Glomerular visceral epithelial cell (primary cell): ENCODE measurements at regions not wholly inside any gene's neighbourhood (a gene's known extent, or its start where the extent isn't known, plus 50 kb on each side); places are given as distances from the start of the nearest gene placed in this dataset.

ENCODE experiments used
- DNase-seq: peaks from one replicate; pipeline ENCODE4 v3.0.0-alpha.2; 2016; ENCODE audit errors: extremely low spot score

DNA sequence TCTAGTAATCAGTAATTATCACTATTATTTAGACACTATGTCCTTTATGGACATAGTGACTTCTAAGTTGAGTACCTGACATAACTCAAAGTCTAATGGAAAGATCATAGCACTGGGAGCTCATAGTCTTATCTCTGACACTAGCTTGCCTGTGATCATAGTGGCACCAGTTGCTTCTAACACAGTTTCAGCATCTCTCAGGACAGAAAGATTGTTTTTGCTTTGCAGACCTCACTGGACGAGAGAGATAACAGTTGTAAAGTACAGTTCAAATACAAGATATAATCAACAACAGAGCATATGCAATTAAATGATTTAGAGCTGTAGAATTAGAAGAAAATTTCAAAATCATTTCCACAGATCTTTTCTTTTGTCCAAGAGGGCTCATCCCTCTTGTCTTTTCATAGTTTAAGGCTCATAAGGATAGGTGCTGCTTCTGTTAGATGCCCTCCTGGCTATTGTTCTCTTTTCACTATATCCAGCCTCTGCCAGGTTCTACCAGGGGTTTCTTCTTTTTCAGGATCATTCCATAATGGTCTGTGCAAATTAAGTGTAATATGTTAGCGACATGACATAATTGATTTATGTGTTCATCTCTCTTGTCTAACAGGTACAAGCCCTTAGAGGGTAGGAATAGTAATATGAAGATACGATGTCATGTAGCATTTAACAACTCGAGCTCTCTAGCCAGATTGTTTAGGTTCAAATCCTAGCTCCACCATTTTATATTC, 1175.4 kb upstream of the TENM4 start:
- no peak for DNase-seq

DNA sequence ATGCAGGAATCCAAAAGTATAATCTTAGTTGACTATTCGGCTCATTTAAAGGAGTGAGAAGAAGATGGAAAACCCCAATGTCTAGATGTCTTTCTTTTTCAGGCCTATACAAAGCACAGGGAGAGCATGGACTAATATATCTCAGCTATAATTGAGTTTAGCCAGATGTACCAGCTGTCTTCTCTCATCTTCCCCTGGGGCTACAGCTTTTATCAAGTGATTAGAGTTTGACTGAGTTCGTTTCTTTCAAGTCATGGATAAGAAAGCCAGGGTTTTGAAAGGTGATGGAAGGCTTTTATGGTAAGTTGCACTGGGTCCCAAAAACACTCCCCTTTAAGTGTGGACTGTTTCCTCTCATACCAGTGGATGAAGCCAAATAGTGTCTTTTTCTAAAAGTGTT, 1172.8 kb upstream of the TENM4 start:
- no peak for DNase-seq

DNA sequence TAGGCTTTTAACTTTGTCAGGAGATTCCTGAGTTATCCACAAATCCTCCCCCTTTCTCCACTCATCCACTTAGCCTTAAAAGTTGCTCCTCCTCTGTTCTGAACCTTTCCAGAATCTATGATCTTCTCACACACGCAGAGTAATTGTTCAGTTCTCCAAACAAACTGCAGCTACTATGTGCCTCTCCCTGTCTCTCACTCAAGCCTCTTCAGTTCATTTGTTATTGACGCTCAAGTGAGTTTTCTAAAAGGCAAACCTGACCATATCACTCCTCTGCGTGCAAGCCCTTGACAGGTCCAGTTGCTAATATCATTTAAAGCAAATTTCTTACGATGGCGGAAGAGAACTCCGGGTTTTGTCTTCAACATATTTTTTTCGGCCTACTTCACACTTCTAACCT, 1169.7 kb upstream of the TENM4 start:
- DNase-seq: no peak

DNA sequence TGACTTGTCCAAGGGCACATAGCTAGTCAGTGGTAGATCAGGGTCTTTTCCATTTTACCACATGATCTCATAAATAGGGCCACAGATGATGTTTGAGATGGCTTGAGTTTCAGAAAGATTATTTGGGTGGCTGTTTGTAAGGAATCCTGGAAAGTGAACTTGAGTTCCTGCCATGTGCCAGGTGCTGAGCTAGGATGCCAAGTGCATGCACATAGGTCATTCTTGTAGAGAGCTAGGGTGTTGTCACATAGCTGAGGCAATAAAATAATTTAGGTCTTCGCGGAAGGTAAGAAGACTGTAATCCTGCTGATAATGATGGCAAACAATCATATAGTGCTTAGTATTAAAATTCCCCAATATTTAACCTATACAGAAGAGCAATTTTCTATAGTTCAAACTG, 1162.6 kb upstream of the TENM4 start:
- no peak for DNase-seq

GRCh38 chr11:80598905-80599304, 1158.1 kb upstream of the TENM4 start:
- no peak for DNase-seq

DNA sequence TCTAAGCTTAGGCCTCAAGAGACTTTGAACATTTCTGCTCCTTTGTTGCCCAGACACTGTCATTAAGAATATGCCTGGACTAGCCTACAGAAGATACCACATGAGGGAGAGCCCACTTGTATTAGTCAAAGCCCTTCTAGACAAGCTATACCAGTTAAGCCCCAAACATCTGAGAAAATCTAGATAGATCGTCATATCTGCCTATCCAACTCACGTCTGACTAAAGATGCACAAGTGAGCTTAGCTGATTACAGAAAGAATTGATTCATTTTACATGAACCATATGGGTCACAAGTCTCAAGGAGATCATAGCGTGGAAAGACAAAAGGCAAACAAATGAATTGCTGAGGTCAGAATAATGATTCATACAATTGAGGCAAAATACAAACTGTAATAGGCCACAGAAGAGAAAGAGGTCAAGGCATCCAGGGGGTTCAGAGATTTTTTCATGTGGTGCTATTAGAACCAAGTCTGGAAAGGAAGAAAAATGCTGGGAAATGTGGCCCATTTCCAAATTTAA, 1155.5 kb upstream of the TENM4 start:
- DNase-seq: no peak

GRCh38 chr11:80595011-80595410, 1154.2 kb upstream of the TENM4 start:
- no peak for DNase-seq

GRCh38 chr11:80593648-80594374, 1153.0 kb upstream of the TENM4 start:
- no peak for DNase-seq

- no peak for DNase-seq
Measured at GRCh38 chr11:80592546-80592945, 1151.7 kb upstream of the TENM4 start.

DNA sequence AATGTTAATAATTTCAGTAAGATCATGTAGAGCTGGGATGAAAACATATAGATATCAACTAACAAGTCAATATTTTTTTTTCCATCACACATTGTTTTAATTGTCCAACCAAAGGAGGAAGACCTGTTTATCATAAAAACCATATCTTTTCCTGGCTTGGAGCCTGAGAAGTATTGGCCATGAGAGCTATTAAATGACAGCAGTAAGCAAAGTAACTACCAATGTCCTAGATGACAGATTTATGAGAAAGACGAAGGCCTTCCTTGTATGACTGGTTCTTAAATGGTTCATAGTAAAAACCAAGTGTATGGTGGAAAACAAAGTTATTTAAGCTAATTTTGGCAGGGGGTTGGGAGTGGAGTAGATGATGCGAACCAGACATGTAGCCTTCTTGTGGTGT, 1147.1 kb upstream of the TENM4 start:
- no peak for DNase-seq

- no peak for DNase-seq
Measured at GRCh38 chr11:80586464-80586863, 1145.6 kb upstream of the TENM4 start.

GRCh38 chr11:80584661-80585060, 1143.8 kb upstream of the TENM4 start:
- no peak for DNase-seq

GRCh38 chr11:80569832-80570231, 1129.0 kb upstream of the TENM4 start:
- DNase-seq: no peak

DNA sequence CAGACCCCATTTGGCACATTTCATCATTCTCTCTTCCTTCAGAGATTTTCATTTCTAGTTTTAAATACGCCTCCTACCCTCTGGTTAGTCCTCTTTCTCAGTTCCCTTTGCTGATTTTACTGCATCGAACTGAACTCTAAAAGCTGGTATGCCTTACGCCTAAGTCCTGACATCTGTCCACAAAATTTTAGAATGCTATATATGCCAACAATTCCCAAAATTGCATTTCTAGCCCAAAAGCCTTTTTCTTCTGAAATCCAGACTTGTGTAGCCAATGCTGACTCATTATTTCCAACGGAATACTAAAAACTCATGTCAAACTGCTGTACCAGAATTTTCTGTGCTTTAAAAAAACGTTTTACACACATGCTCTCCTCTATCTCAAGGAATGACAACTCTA, 1124.4 kb upstream of the TENM4 start:
- DNase-seq: no peak

DNA sequence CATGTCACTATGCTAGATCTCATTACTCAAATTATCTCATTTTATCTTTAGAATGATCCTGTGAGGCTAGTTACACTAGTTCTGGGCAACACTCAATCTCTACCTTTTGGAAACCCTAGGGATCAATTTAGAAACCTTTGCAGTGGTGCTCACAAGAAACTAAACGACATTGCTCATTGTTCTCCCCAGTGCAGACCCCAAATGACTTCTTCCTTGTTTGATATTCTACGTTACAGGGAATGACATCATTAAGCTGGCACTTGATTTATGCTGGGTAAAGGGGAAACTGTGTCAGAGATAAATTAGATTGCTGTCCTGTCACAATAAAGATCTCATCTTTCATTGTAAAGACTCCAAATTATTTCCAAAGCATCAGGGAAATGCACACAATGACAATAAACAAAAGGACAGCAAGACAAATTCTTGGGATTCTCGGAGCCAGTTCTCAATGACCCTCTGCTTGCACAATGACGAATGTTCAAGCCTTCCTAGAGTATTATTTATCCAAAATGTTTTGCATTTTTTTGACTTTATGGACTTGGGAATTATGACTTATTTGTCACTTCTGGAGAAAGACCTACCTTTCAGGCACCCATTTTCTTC, 1121.8 kb upstream of the TENM4 start:
- no peak for DNase-seq

GRCh38 chr11:80559942-80560341, 1119.1 kb upstream of the TENM4 start:
- no peak for DNase-seq

DNA sequence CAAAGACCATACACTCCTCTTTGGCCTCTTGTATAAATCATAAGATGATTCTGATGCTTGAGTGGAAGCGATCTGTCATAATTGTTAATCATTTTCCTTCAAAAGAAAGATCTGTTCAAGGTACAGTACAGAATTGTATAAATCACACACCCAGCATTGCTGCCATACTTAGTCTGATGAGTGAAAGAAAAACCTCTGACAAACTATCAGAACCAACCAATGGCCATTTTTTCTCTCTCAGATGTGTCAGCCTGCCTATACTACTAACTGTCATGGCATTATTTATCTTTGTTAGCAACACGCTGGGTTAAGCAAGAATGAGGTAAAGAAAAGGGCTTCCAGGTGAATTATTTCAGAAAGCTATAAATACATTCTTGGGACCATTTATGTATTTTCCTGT, 1112.7 kb upstream of the TENM4 start:
- DNase-seq: no peak

DNA sequence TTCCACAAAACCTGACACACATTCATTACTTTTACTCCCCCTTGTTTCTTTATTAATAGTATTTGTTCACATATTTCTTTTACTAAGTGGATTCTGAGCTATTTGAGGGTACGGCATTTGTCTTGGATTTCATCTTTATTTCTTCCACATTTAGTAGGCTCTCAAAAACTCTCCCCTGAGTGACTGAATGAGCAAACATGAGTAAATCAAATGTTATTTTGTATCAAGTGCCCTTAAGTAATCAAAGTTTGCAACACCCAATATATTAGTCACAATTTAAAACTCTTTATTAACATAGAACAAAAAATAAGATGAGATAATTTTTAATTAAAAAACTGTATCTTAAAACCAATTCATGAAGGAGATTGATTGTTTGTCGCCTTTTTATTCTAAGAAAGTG, 1101.9 kb upstream of the TENM4 start:
- no peak for DNase-seq

DNA sequence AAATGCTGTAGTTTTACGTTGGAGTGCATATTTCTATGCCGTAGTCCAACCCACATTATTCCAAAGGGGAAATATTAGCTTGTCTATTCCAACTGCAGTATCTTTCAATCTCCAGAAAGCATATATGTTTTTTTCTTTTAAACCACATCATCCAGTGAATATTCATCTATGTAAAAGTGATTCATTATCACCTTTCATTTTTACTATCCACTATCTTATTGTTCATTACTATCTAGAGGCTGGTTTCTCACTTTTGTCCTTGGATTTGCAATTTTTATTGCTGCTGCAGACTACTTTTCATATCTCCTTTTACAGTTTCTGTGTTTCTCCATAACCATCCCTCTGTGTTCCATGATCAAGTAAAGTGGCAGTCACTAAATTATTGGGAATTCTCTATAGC, 1097.2 kb upstream of the TENM4 start:
- DNase-seq: no peak

DNA sequence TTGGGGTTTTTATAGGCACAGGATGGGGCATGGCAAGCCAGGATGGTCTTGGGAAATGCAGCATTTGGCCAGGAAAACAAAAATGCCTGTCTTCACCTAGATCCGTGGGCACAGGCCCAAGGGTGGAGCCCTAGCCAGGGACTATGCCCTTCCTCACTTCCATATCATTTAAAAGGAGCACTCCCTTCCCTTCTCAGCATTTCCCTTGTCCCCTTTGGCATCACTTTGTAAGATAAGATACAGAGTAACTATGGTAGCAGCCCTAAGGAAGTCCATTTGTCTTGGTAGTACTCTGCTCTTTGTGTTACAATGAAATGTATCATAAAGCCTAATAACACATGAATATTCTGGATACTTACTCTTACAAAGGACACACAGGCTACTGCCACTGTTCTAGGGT, 1092.6 kb upstream of the TENM4 start:
- DNase-seq: no peak

GRCh38 chr11:80532633-80533232, 1091.9 kb upstream of the TENM4 start:
- no peak for DNase-seq

DNA sequence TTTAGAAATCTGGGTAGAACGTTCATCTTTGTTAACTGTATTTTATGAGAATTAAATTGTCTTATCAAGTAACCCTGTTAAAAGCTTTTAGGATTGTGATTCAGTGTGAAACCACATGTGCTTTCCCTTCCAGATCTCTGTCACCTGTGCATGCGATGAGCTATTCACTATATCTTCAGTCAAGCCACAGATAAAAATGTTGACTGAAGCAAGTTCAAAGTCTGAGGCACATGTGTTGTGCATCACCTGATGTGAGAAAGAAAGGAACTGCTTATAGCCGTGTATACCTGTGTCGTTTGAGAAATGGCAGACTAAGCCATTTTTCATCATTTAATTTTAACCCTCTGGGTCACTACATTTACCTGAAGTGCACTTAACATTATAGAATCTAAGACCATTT, 1088.9 kb upstream of the TENM4 start:
- no peak for DNase-seq
